H1 (cell line): ENCODE measurements at regions not wholly inside any gene's neighbourhood (a gene's known extent, or its start where the extent isn't known, plus 50 kb on each side); places are given as distances from the start of the nearest gene placed in this dataset.

Source experiments
- CTCF ChIA-PET: fragments of 300-600 bp; sonication (Branson Sonifier 250); formaldehyde crosslinking; loops from one replicate; lab custom pipeline; 2021; ENCODE audit not compliant: partially characterized antibody; lab: Charles Lee
- POLR2A ChIA-PET: fragments of 300-600 bp; sonication (Branson Sonifier 250); formaldehyde crosslinking; loops from one replicate; lab custom pipeline; 2021; ENCODE audit warnings: inconsistent platforms; ENCODE audit not compliant: partially characterized antibody; lab: Charles Lee
- DNase-seq, 2 experiments: peaks; one replicate each; pipeline versions ENCODE4 v3.0.0 to v3.0.0-alpha.2; 2010 to 2022; ENCODE audit warnings: low spot score in 2 of 2, low read depth in 1 of 2, mixed read lengths in 1 of 2
- FAIRE-seq: peaks from 2 replicates; lab custom pipeline; 2011; peaks lifted over from hg19 to GRCh38; lab: Jason Lieb, UNC
- H2AFZ ChIP-seq: 2 replicates; pipeline ENCODE4 v1.8.1; 2012; ENCODE audit warnings: low read length, inconsistent platforms
- H2AK5ac ChIP-seq: 2 replicates; pipeline ENCODE4 v1.6.1; 2013; ENCODE audit warnings: low read depth, low read length
- H2BK120ac ChIP-seq: replicated peaks from 2 replicates; pipeline ENCODE3; 2013; ENCODE audit warnings: low read depth, low read length, inconsistent platforms
- H2BK12ac ChIP-seq: 2 replicates; pipeline ENCODE4 v1.6.1; 2013; ENCODE audit warnings: low read depth, low read length
- H2BK15ac ChIP-seq: 2 replicates; pipeline ENCODE4 v1.6.1; 2013; ENCODE audit warnings: low read length
- H2BK20ac ChIP-seq: 2 replicates; pipeline ENCODE4 v1.6.1; 2013; ENCODE audit warnings: low read length
- H2BK5ac ChIP-seq: 2 replicates; pipeline ENCODE4 v1.6.1; 2013; ENCODE audit warnings: low read depth, low read length
- H3K14ac ChIP-seq: 2 replicates; pipeline ENCODE4 v1.6.1; 2013; ENCODE audit warnings: inconsistent platforms; ENCODE audit not compliant: insufficient read length
- H3K18ac ChIP-seq: 2 replicates; pipeline ENCODE4 v1.6.1; 2013; ENCODE audit warnings: low read length; ENCODE audit errors: extremely low read depth
- H3K23ac ChIP-seq: 2 replicates; pipeline ENCODE4 v1.6.1; 2013; ENCODE audit warnings: inconsistent platforms; ENCODE audit not compliant: insufficient read length
- H3K23me2 ChIP-seq: 2 replicates; pipeline ENCODE4 v1.6.1; 2013; ENCODE audit warnings: low read depth, low read length
- H3K27ac ChIP-seq: 2 replicates; pipeline ENCODE4 v1.6.1; 2011; ENCODE audit warnings: low read depth, low read length, inconsistent platforms
- H3K27me3 ChIP-seq, 4 experiments: replicated peaks in 1 of 4; 1 replicate in 1 of 4; 2 replicates in 3 of 4; pipeline versions ENCODE4 v1.6.1 to v1.8.1; 2011 to 2013; ENCODE audit warnings: low read length in 3 of 4, mild to moderate bottlenecking in 3 of 4, inconsistent platforms in 2 of 4, mixed read lengths in 2 of 4, moderate library complexity in 1 of 4; ENCODE audit not compliant: control insufficient read depth in 3 of 4, insufficient read depth in 3 of 4; ENCODE audit errors: extremely low read depth in 1 of 4
- H3K36me3 ChIP-seq, 4 experiments: 2 replicates each; pipeline versions ENCODE4 v1.6.1 to v1.8.1; 2011 to 2013; ENCODE audit warnings: mild to moderate bottlenecking in 4 of 4, low read length in 3 of 4, moderate library complexity in 2 of 4, control low read depth in 1 of 4, inconsistent platforms in 1 of 4; ENCODE audit not compliant: insufficient read depth in 4 of 4, control insufficient read depth in 2 of 4
- H3K4ac ChIP-seq: replicated peaks from 2 replicates; pipeline ENCODE3; 2013; ENCODE audit warnings: low read length, low read depth, mixed read lengths, inconsistent platforms; ENCODE audit not compliant: insufficient read length
- H3K4me1 ChIP-seq, 4 experiments: replicated peaks in 1 of 4; 1 replicate in 1 of 4; 2 replicates in 3 of 4; pipeline versions ENCODE4 v1.6.1 to v1.8.1; 2011 to 2013; ENCODE audit warnings: low read length in 3 of 4, inconsistent platforms in 2 of 4, mixed read lengths in 1 of 4; ENCODE audit not compliant: insufficient read depth in 4 of 4, control insufficient read depth in 3 of 4
- H3K4me2 ChIP-seq, 2 experiments: 2 replicates each; pipeline versions ENCODE4 v1.6.1 to v1.8.1; 2011 to 2013; ENCODE audit warnings: low read depth in 2 of 2, low read length in 2 of 2, control low read depth in 1 of 2, inconsistent platforms in 1 of 2, mild to moderate bottlenecking in 1 of 2; ENCODE audit not compliant: insufficient read depth in 1 of 2
- H3K4me3 ChIP-seq, 4 experiments: fragments of 200-600, 300-600 bp in 1 of 4; sonication (generic), shearing (Covaris generic), sonication (Bioruptor Twin) in 1 of 4; 2 replicates each; pipeline versions ENCODE4 v1.5.1 to v1.8.1; 2011 to 2016; ENCODE audit warnings: low read length in 4 of 4, low read depth in 3 of 4, control low read depth in 2 of 4, inconsistent platforms in 2 of 4, mild to moderate bottlenecking in 2 of 4, mixed read lengths in 1 of 4, moderate library complexity in 1 of 4; ENCODE audit not compliant: insufficient read depth in 2 of 4; ENCODE audit errors: extremely low read depth in 1 of 4
- H3K56ac ChIP-seq: replicated peaks from 2 replicates; pipeline ENCODE3; 2013; ENCODE audit warnings: low read depth, mild to moderate bottlenecking, mixed read lengths, low read length, inconsistent platforms; ENCODE audit not compliant: insufficient read length
- H3K79me1 ChIP-seq: 2 replicates; pipeline ENCODE4 v1.6.1; 2013; ENCODE audit warnings: low read depth, low read length, control low read depth
- H3K79me2 ChIP-seq, 2 experiments: 2 replicates each; pipeline versions ENCODE4 v1.6.1 to v1.8.1; 2012 to 2013; ENCODE audit warnings: low read length in 2 of 2, mild to moderate bottlenecking in 2 of 2, inconsistent platforms in 1 of 2; ENCODE audit not compliant: insufficient read depth in 2 of 2, control insufficient read depth in 1 of 2
- H3K9ac ChIP-seq, 4 experiments: replicated peaks in 1 of 4; 1 replicate in 1 of 4; 2 replicates in 3 of 4; pipeline versions ENCODE4 v1.6.1 to v1.8.1; 2011 to 2013; ENCODE audit warnings: low read depth in 3 of 4, low read length in 3 of 4, control low read depth in 2 of 4, mild to moderate bottlenecking in 2 of 4, moderate library complexity in 2 of 4, inconsistent platforms in 1 of 4; ENCODE audit errors: extremely low read depth in 1 of 4
- H3K9me3 ChIP-seq, 2 experiments: 2 replicates each; pipeline versions ENCODE4 v1.6.1 to v1.8.1; 2012 to 2013; ENCODE audit warnings: mild to moderate bottlenecking in 2 of 2, moderate library complexity in 2 of 2, control low read depth in 1 of 2, inconsistent platforms in 1 of 2, low read depth in 1 of 2, low read length in 1 of 2, mixed read lengths in 1 of 2; ENCODE audit not compliant: insufficient read depth in 2 of 2
- H4K20me1 ChIP-seq, 2 experiments: replicated peaks in 1 of 2; 2 replicates each; pipeline versions ENCODE3 to v1.8.1; 2011 to 2013; ENCODE audit warnings: inconsistent platforms in 2 of 2, low read length in 2 of 2, mild to moderate bottlenecking in 1 of 2; ENCODE audit not compliant: insufficient read depth in 2 of 2, control insufficient read depth in 1 of 2
- H4K5ac ChIP-seq: 2 replicates; pipeline ENCODE4 v1.6.1; 2013; ENCODE audit warnings: low read length, low read depth, mixed read lengths, inconsistent platforms; ENCODE audit not compliant: insufficient read length
- H4K8ac ChIP-seq: 2 replicates; pipeline ENCODE4 v1.8.0; 2013; ENCODE audit warnings: mild to moderate bottlenecking, moderate library complexity, low read length, inconsistent platforms; ENCODE audit not compliant: insufficient read depth; ENCODE audit errors: extremely low read depth
- H4K91ac ChIP-seq: replicated peaks from 2 replicates; pipeline ENCODE3; 2013; ENCODE audit warnings: low read length, mixed read lengths, inconsistent platforms; ENCODE audit not compliant: insufficient read length
- BCL11A ChIP-seq, 2 experiments: IDR thresholded peaks; one replicate each; pipeline ENCODE4 v1.6.1; 2011; ENCODE audit warnings: low read depth in 2 of 2, low read length in 2 of 2, mild to moderate bottlenecking in 2 of 2
- CBX5 ChIP-seq: fragments of 300-800, 300-1000 bp; sonication (generic); IDR thresholded peaks from 2 replicates; pipeline ENCODE4 v1.7.1; 2016; ENCODE audit warnings: antibody characterized with exemption, low read length, low read depth
- CEBPB ChIP-seq: IDR thresholded peaks from 2 replicates; pipeline ENCODE4 v1.6.1; 2012; ENCODE audit warnings: low read depth, low read length
- CREB1 ChIP-seq: IDR thresholded peaks from 2 replicates; pipeline ENCODE4 v1.6.1; 2012; ENCODE audit warnings: inconsistent platforms
- FOSL1 ChIP-seq: IDR thresholded peaks from 2 replicates; pipeline ENCODE4 v1.6.1; 2011; ENCODE audit warnings: mild to moderate bottlenecking, low read depth, low read length, moderate library complexity; ENCODE audit not compliant: insufficient read depth
- JUN ChIP-seq: IDR thresholded peaks from 2 replicates; pipeline ENCODE4 v1.6.1; 2011; ENCODE audit warnings: low read depth, mild to moderate bottlenecking, improper control_type of control experiment, low read length
- JUND ChIP-seq: IDR thresholded peaks from 2 replicates; pipeline ENCODE4 v1.6.1; 2011; ENCODE audit warnings: mild to moderate bottlenecking, improper control_type of control experiment, low read length
- KDM1A ChIP-seq: fragments of 200-600, 300-600 bp; sonication (generic); IDR thresholded peaks from 2 replicates; pipeline ENCODE4 v1.7.1; 2016; ENCODE audit warnings: mild to moderate bottlenecking, low read length, borderline replicate concordance
- POLR2AphosphoS5 ChIP-seq: IDR thresholded peaks from 2 replicates; pipeline ENCODE4 v1.6.1; 2011; ENCODE audit warnings: low read depth, low read length
- SIN3A ChIP-seq, 2 experiments: IDR thresholded peaks in 1 of 2; conservative IDR thresholded peaks in 1 of 2; 2 replicates each; pipeline ENCODE4 v1.6.1; 2011 to 2012; ENCODE audit warnings: low read length in 2 of 2, improper control_type of control experiment in 1 of 2, low read depth in 1 of 2, mild to moderate bottlenecking in 1 of 2
- SIX5 ChIP-seq: IDR thresholded peaks from 2 replicates; pipeline ENCODE4 v1.6.1; 2011; ENCODE audit warnings: mild to moderate bottlenecking, low read depth, low read length
- TCF12 ChIP-seq: IDR thresholded peaks from 2 replicates; pipeline ENCODE4 v1.6.1; 2011; ENCODE audit warnings: low read depth, mild to moderate bottlenecking, low read length
- WGBS, 2 experiments: shearing (Covaris generic) in 1 of 2; methylation state at CpG; one replicate each; pipeline versions ENCODE4 v1.1.6 to v1.1.7; 2013 to 2015; ENCODE audit warnings: low lambda C conversion rate in 2 of 2, mixed read lengths in 2 of 2, inconsistent platforms in 1 of 2, low coverage in 1 of 2, missing lambda C conversion rate in 1 of 2; ENCODE audit not compliant: insufficient replicate concordance in 2 of 2, insufficient coverage in 1 of 2, insufficient read length in 1 of 2; ENCODE audit errors: extremely low coverage in 1 of 2, missing lambda C conversion rate in 1 of 2; 5-methylcytosine and 5-hydroxymethylcytosine counted together
- TF ChIP-seq, protein P1 (sequence below): IDR thresholded peaks from 2 replicates; pipeline ENCODE4 v1.6.1; 2012; ENCODE audit warnings: inconsistent platforms

DNA sequence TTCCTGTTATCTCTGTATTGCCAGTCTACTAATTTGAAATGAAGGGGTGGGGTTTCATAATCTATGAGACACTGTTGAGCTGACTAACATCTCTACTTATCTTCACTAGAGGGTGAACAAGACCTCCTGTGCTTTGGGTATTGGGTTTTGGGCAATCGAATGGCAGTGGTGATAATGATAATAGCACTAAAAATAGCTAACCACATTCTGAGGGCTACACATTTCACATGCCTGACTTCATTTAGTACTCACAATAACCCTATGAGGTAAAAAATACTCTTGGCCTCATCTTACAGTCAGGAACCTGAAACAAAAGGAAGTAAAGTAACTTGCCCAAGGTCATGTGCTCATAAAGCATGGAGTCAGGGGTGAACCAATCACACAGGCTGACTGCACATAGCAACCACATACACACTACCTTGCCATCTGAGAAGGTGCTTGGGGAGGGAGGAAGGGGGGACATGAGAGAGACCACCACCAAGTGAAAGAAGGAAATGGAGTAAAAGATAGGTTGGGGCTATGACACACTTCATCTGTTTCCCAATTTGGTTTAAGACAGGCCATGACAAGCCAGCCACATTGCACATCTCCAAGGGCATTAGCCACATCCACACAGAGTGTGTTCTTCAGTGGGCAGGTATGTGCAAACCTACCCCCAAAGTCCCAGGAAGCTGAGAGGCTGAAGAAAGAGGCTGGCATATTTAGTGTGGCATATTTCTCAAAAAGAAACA is 387.6 kb upstream of the DDI1 start:
- TF ChIP-seq JUND (no peak), KDM1A (no peak), CEBPB (no peak), BCL11A (IDR thresholded peaks at IDR 0.05; ENCODE audit: low read depth in 2 of 2, low read length in 2 of 2) (no peak), TCF12 (no peak), CREB1 (no peak), POLR2AphosphoS5 (no peak), SIX5 (no peak), FOSL1 (no peak), JUN (no peak), SIN3A (conservative IDR thresholded peaks at IDR 0.05 in 1 of 2, IDR thresholded peaks at IDR 0.05 in 1 of 2; ENCODE audit: low read depth in 1 of 2, low read length in 2 of 2) (no peak), CBX5 (no peak)
- TF ChIP-seq, protein P1, sequence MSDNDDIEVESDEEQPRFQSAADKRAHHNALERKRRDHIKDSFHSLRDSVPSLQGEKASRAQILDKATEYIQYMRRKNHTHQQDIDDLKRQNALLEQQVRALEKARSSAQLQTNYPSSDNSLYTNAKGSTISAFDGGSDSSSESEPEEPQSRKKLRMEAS = no peak
- TF ChIP-seq, all 59 proteins: peak for 0
- H4K8ac ChIP-seq = no peak overlapping the region
- no peak overlapping the region for H2AK5ac ChIP-seq
- DNase-seq (no peak), FAIRE-seq (no peak)
- no peak overlapping the region for H3K56ac ChIP-seq
- H3K4ac ChIP-seq = no peak overlapping the region
- H2BK5ac ChIP-seq = no peak overlapping the region
- H3K79me1 ChIP-seq = no peaks in the 10 kb centered on the region
- H2AFZ ChIP-seq = no peak overlapping the region
- peaks cover 0 to 6% (median 0%) of the 10 kb centered on the region in 4 experiments; a peak in 1 of 8 replicates for H3K36me3 ChIP-seq
- H3K23ac ChIP-seq = no peak overlapping the region
- H3K4me1 ChIP-seq = no peaks in the 10 kb centered on the region
- no peak overlapping the region for H4K5ac ChIP-seq
- H2BK15ac ChIP-seq = no peak overlapping the region
- CTCF ChIA-PET = interaction anchor here (0.9 to 1.7 kb wide), 4 partner anchors 8 to 324 kb away, joined by 3 to 5 read pairs (median 4); no protein-coding TSS in a partner anchor
- no peaks in the 10 kb centered on the region for H3K27me3 ChIP-seq
- H2BK120ac ChIP-seq = no peak overlapping the region
- no peaks in the 10 kb centered on the region for H4K20me1 ChIP-seq
- no peak overlapping the region for H3K4me3 ChIP-seq
- H3K79me2 ChIP-seq = no peaks in the 10 kb centered on the region
- H2BK20ac ChIP-seq = no peak overlapping the region
- no peak overlapping the region for H3K4me2 ChIP-seq
- no peaks in the 10 kb centered on the region for H3K23me2 ChIP-seq
- H3K18ac ChIP-seq = no peak overlapping the region
- H2BK12ac ChIP-seq = no peak overlapping the region
- no peak overlapping the region for H3K27ac ChIP-seq
- 89% methylated on average over 1 of the region's 1 CpG; no CpG with 5 or more reads in 1 of the 2 experiments for WGBS, 2 experiments
- no peak overlapping the region for H3K14ac ChIP-seq
- H3K9me3 ChIP-seq = peaks cover 14 to 17% of the 10 kb centered on the region in 2 experiments; a peak in 2 of 4 replicates
- POLR2A ChIA-PET = no interaction called here
- H3K9ac ChIP-seq = no peak overlapping the region
- no peak overlapping the region for H4K91ac ChIP-seq
